CD4-positive, alpha-beta T cell (primary cell): ENCODE measurements at regions not wholly inside any gene's neighbourhood (a gene's known extent, or its start where the extent isn't known, plus 50 kb on each side); places are given as distances from the start of the nearest gene placed in this dataset.

ENCODE experiments used
- ATAC-seq: fragments of 200-7000 bp; cut with Tn5 transposase; one replicate; pipeline ENCODE4 v1.10.0; 2022; ENCODE audit warnings: mild to moderate bottlenecking; ENCODE audit not compliant: poor library complexity
- CTCF ChIA-PET: fragments of 350-600 bp; sonication (Branson Sonifier 250); formaldehyde crosslinking; loops from one replicate; lab custom pipeline; 2021; ENCODE audit warnings: antibody characterized with exemption, inconsistent platforms; lab: Charles Lee
- POLR2A ChIA-PET: fragments of 350-600 bp; sonication (Branson Sonifier 250); formaldehyde crosslinking; loops from one replicate; lab custom pipeline; 2021; ENCODE audit warnings: antibody characterized with exemption, inconsistent platforms; lab: Charles Lee
- DNase-seq, 14 experiments: peaks; one replicate each; pipeline ENCODE4 v3.0.0-alpha.2; 2013 to 2020; ENCODE audit warnings: mixed read lengths in 2 of 14
- H3K27ac ChIP-seq, 2 donors: one replicate each; pipeline versions ENCODE4 v1.5.1 to v1.7.0; 2013; ENCODE audit warnings: low read length in 2 of 2, low read depth in 1 of 2, mild to moderate bottlenecking in 1 of 2
- H3K27me3 ChIP-seq, 2 experiments: 1 replicate in 1 of 2; 2 replicates in 1 of 2; pipeline versions ENCODE4 v1.6.1 to v1.7.0; 2013; ENCODE audit warnings: low read length in 2 of 2, control low read depth in 1 of 2, mild to moderate bottlenecking in 1 of 2, moderate library complexity in 1 of 2; ENCODE audit not compliant: insufficient read depth in 2 of 2, control insufficient read depth in 1 of 2
- H3K36me3 ChIP-seq: one replicate; pipeline ENCODE4 v1.6.1; 2013; ENCODE audit warnings: low read length, control low read depth; ENCODE audit not compliant: insufficient read depth
- H3K4me1 ChIP-seq: one replicate; pipeline ENCODE4 v1.6.1; 2013; ENCODE audit warnings: low read length, control low read depth; ENCODE audit not compliant: insufficient read depth
- H3K4me3 ChIP-seq: one replicate; pipeline ENCODE4 v1.5.1; 2013; ENCODE audit warnings: mild to moderate bottlenecking, low read length, moderate library complexity
- H3K9me3 ChIP-seq, 2 experiments: 1 replicate in 1 of 2; 2 replicates in 1 of 2; pipeline versions ENCODE4 v1.6.1 to v1.7.0; 2013; ENCODE audit warnings: low read length in 2 of 2, mild to moderate bottlenecking in 2 of 2, control low read depth in 1 of 2, moderate library complexity in 1 of 2; ENCODE audit not compliant: control insufficient read depth in 1 of 2, insufficient read depth in 1 of 2
- H3K27ac Mint-ChIP-seq: one replicate; pipeline ENCODE4 v1.8.0; 2020; ENCODE audit warnings: mixed read lengths
- H3K27me3 Mint-ChIP-seq: one replicate; pipeline ENCODE4 v1.8.0; 2021; ENCODE audit warnings: mixed read lengths
- H3K36me3 Mint-ChIP-seq: one replicate; pipeline ENCODE4 v1.8.0; 2021; ENCODE audit warnings: low read depth, mixed read lengths
- H3K4me1 Mint-ChIP-seq: one replicate; pipeline ENCODE4 v1.8.0; 2021; ENCODE audit warnings: low read depth, mixed read lengths
- H3K4me3 Mint-ChIP-seq: one replicate; pipeline ENCODE4 v1.8.0; 2020; ENCODE audit warnings: mild to moderate bottlenecking, mixed read lengths
- H3K9me3 Mint-ChIP-seq: one replicate; pipeline ENCODE4 v1.8.0; 2020; ENCODE audit warnings: mixed read lengths
- CTCF ChIP-seq: fragments of 200-600 bp; IDR thresholded peaks from one replicate; pipeline ENCODE4 v1.8.0; 2022; ENCODE audit warnings: antibody characterized with exemption, mild to moderate bottlenecking
- intact Hi-C, 2 experiments: fragments of 100-400 bp; cut with DNase I in 1 of 2; cut with micrococcal nuclease in 1 of 2; formaldehyde crosslinking; loops; one replicate each; pipeline versions ENCODE4 v1.15.1 to v1.9.0; 2023 to 2025; cut with DNase I, micrococcal nuclease

- H3K4me1 Mint-ChIP-seq: no peaks in the 10 kb centered on the region
- ATAC-seq (no peak), DNase-seq (no peak)
- H3K27me3 ChIP-seq: no peaks in the 10 kb centered on the region
- TF ChIP-seq CTCF: no peak
- CTCF ChIA-PET: no interaction called here
- H3K36me3 ChIP-seq: no peaks in the 10 kb centered on the region
- H3K27me3 Mint-ChIP-seq: no peaks in the 10 kb centered on the region
- no peak overlapping the region for H3K4me3 Mint-ChIP-seq
- no peak overlapping the region for H3K27ac ChIP-seq
- POLR2A ChIA-PET: no interaction called here
- peaks cover 0 to 12% of the 10 kb centered on the region in 2 experiments for H3K9me3 ChIP-seq
- H3K4me1 ChIP-seq: no peaks in the 10 kb centered on the region
- no peak overlapping the region for H3K4me3 ChIP-seq
- H3K27ac Mint-ChIP-seq: no peak overlapping the region
- no peaks in the 10 kb centered on the region for H3K36me3 Mint-ChIP-seq
- peaks cover 6% of the 10 kb centered on the region for H3K9me3 Mint-ChIP-seq
- intact Hi-C loops: no loop called here
Observed at GRCh38 chr2:105488285-105488684, 89.4 kb upstream of the FHL2 start.

GRCh38 chr2:105487142-105488069 lies 88.6 kb upstream of the FHL2 start:
- Histone ChIP-seq H3K36me3 (no peaks in the 10 kb centered on the region), H3K4me1 (no peaks in the 10 kb centered on the region), H3K27ac (no peak overlapping the region), H3K4me3 (no peak overlapping the region), H3K27me3 (no peaks in the 10 kb centered on the region), H3K9me3 (peaks cover 0 to 5% of the 10 kb centered on the region in 2 experiments)
- POLR2A ChIA-PET: no interaction called here
- Mint-ChIP-seq H3K9me3 (peaks cover 2% of the 10 kb centered on the region), H3K36me3 (no peaks in the 10 kb centered on the region), H3K4me3 (no peak overlapping the region), H3K4me1 (no peaks in the 10 kb centered on the region), H3K27me3 (no peaks in the 10 kb centered on the region), H3K27ac (no peak overlapping the region)
- no peak for DNase-seq
- no peak for TF ChIP-seq CTCF
- no peak for ATAC-seq
- CTCF ChIA-PET: no interaction called here
- intact Hi-C loops: no loop called here

GRCh38 chr2:105486762-105487141 lies 87.9 kb upstream of the FHL2 start:
- H3K27ac ChIP-seq: no peak overlapping the region
- H3K4me3 Mint-ChIP-seq: no peak overlapping the region
- no peaks in the 10 kb centered on the region for H3K36me3 Mint-ChIP-seq
- H3K4me1 ChIP-seq: no peaks in the 10 kb centered on the region
- H3K27me3 Mint-ChIP-seq: no peaks in the 10 kb centered on the region
- no peak overlapping the region for H3K27ac Mint-ChIP-seq
- TF ChIP-seq CTCF: no peak
- no peak for ATAC-seq
- DNase-seq: no peak
- no peaks in the 10 kb centered on the region for H3K36me3 ChIP-seq
- H3K4me3 ChIP-seq: no peak overlapping the region
- no peaks in the 10 kb centered on the region for H3K27me3 ChIP-seq
- no peaks in the 10 kb centered on the region for H3K9me3 Mint-ChIP-seq
- ChIA-PET CTCF (no interaction called here), POLR2A (no interaction called here)
- intact Hi-C loops: no loop called here
- no peaks in the 10 kb centered on the region for H3K4me1 Mint-ChIP-seq
- H3K9me3 ChIP-seq: no peaks in the 10 kb centered on the region
